ENCODE measurements at regions not wholly inside any gene's neighbourhood (a gene's known extent, or its start where the extent isn't known, plus 50 kb on each side); places are given as distances from the start of the nearest gene placed in this dataset.
"Not testable (repeated sequence)": the region's sequence is repeated elsewhere in the genome, so short reads cannot be mapped to it uniquely, and the experiment has no call there.

GRCh38 chr10:4280461-4281189 lies 495.6 kb upstream of the KLF6 start:
- DNase-seq: no peak

GRCh38 chr10:4279655-4280054 lies 494.6 kb upstream of the KLF6 start:
- DNase-seq: no peak

GRCh38 chr10:4278186-4278585 lies 493.2 kb upstream of the KLF6 start:
- DNase-seq: no peak

GRCh38 chr10:4276151-4276550 lies 491.1 kb upstream of the KLF6 start:
- no peak for DNase-seq

GRCh38 chr10:4274671-4275070 lies 489.7 kb upstream of the KLF6 start:
- not testable (repeated sequence) for DNase-seq

GRCh38 chr10:4271193-4271592 lies 486.2 kb upstream of the KLF6 start:
- DNase-seq: no peak

- no peak for DNase-seq
Measured at GRCh38 chr10:4270116-4270515, 485.1 kb upstream of the KLF6 start.

GRCh38 chr10:4268490-4268889 lies 483.5 kb upstream of the KLF6 start:
- not testable (repeated sequence) for DNase-seq

- no peak for DNase-seq
Measured at GRCh38 chr10:4267086-4267773, 482.2 kb upstream of the KLF6 start.

GRCh38 chr10:4266416-4267085 lies 481.5 kb upstream of the KLF6 start:
- no peak for DNase-seq

GRCh38 chr10:4265964-4266363 lies 481.0 kb upstream of the KLF6 start:
- DNase-seq: no peak

GRCh38 chr10:4264209-4264865 lies 479.3 kb upstream of the KLF6 start:
- no peak for DNase-seq

GRCh38 chr10:4263601-4263921 lies 478.6 kb upstream of the KLF6 start:
- no peak for DNase-seq

- no peak for DNase-seq
Measured at GRCh38 chr10:4262870-4263600, 478.0 kb upstream of the KLF6 start.

GRCh38 chr10:4262449-4262848 lies 477.4 kb upstream of the KLF6 start:
- DNase-seq: no peak

GRCh38 chr10:4260483-4261124 lies 475.6 kb upstream of the KLF6 start:
- DNase-seq: no peak

GRCh38 chr10:4257939-4258465 lies 473.0 kb upstream of the KLF6 start:
- no peak for DNase-seq

- DNase-seq: no peak
Measured at GRCh38 chr10:4256971-4257370, 472.0 kb upstream of the KLF6 start.

- DNase-seq: no peak
Measured at GRCh38 chr10:4255751-4256150, 470.7 kb upstream of the KLF6 start.

- no peak for DNase-seq
Measured at GRCh38 chr10:4254101-4254994, 469.3 kb upstream of the KLF6 start.

GRCh38 chr10:4252701-4253100 lies 467.7 kb upstream of the KLF6 start:
- DNase-seq: no peak

Measured in NK-92 treated with Interleukin-12 subunit alpha and Interleukin-12 subunit beta, amount 100 ng/mL, for 24 hours (cell line).